Stomach (tissue), 4 donors: ENCODE measurements at regions not wholly inside any gene's neighbourhood (a gene's known extent, or its start where the extent isn't known, plus 50 kb on each side); places are given as distances from the start of the nearest gene placed in this dataset.

Source experiments
- CTCF ChIP-seq, 7 experiments: fragments of 450-650 bp in 4 of 7; fragments of 200-600 bp in 3 of 7; sonication (generic) in 3 of 7; IDR thresholded peaks; one replicate each; pipeline ENCODE4 v1.5.1; 2016 to 2019; ENCODE audit warnings: antibody characterized with exemption in 7 of 7, control low read depth in 2 of 7, mild to moderate bottlenecking in 1 of 7
- POLR2A ChIP-seq, 4 donors: fragments of 450-650 bp; IDR thresholded peaks; one replicate each; pipeline ENCODE4 v1.6.1; 2016; ENCODE audit warnings: antibody characterized with exemption in 4 of 4, control low read depth in 2 of 4, mild to moderate bottlenecking in 1 of 4, moderate library complexity in 1 of 4
- POLR2AphosphoS5 ChIP-seq, 3 donors: sonication (generic); formaldehyde crosslinking; IDR thresholded peaks; one replicate each; pipeline ENCODE4 v1.6.1; 2016; ENCODE audit warnings: antibody characterized with exemption in 3 of 3

GRCh38 chr10:84944187-84944586 lies 615.8 kb downstream of the CCSER2 start:
- TF ChIP-seq CTCF (IDR thresholded peaks at IDR 0.05): no peak
- no peak for TF ChIP-seq POLR2A (IDR thresholded peaks at IDR 0.05)
- no peak for TF ChIP-seq POLR2AphosphoS5 (IDR thresholded peaks at IDR 0.05)
